GM12864 (cell line): ENCODE measurements at regions not wholly inside any gene's neighbourhood (a gene's known extent, or its start where the extent isn't known, plus 50 kb on each side); places are given as distances from the start of the nearest gene placed in this dataset.

Experiments
- DNase-seq: peaks from one replicate; pipeline ENCODE4 v3.0.0-alpha.2; 2011; ENCODE audit warnings: low read depth
- H3K4me3 ChIP-seq: 2 replicates; pipeline ENCODE4 v1.5.1; 2011; ENCODE audit warnings: mild to moderate bottlenecking, low read depth, low read length, control low read depth
- CTCF ChIP-seq: IDR thresholded peaks from 2 replicates; pipeline ENCODE4 v1.5.1; 2011; ENCODE audit warnings: low read depth, mild to moderate bottlenecking, moderate library complexity, low read length, control low read depth, inconsistent platforms; ENCODE audit errors: missing control alignments

- no peak for TF ChIP-seq CTCF
- H3K4me3 ChIP-seq, result no peak overlapping the region
- no peak for DNase-seq
These were observed 131.5 kb upstream of the TNC start for GRCh38 chr9:115249488-115249887.

GRCh38 chr9:115250621-115251032 lies 132.7 kb upstream of the TNC start:
- no peak for TF ChIP-seq CTCF
- DNase-seq, result no peak

GRCh38 chr9:115254287-115255180 lies 136.6 kb upstream of the TNC start:
- DNase-seq, result no peak
- TF ChIP-seq CTCF, result no peak
- H3K4me3 ChIP-seq, result no peak overlapping the region

More at GRCh38 chr9:115250621-115251032, 132.7 kb upstream of the TNC start:
- no peak overlapping the region for H3K4me3 ChIP-seq

GRCh38 chr9:115261656-115262081 lies 143.7 kb upstream of the TNC start:
- no peak for TF ChIP-seq CTCF
- H3K4me3 ChIP-seq, result no peak overlapping the region
- DNase-seq, result no peak

- no peak overlapping the region for H3K4me3 ChIP-seq
- TF ChIP-seq CTCF, result no peak
- no peak for DNase-seq
These were observed 144.5 kb upstream of the TNC start for GRCh38 chr9:115262477-115262876.

GRCh38 chr9:115262952-115263351 lies 145.0 kb upstream of the TNC start:
- TF ChIP-seq CTCF, result no peak
- no peak for DNase-seq
- H3K4me3 ChIP-seq, result no peak overlapping the region
